Colonic mucosa (tissue), 4 donors: ENCODE measurements at regions not wholly inside any gene's neighbourhood (a gene's known extent, or its start where the extent isn't known, plus 50 kb on each side); places are given as distances from the start of the nearest gene placed in this dataset.

Source experiments
- DNase-seq: peaks from one replicate; pipeline ENCODE4 v3.0.0-alpha.2; 2020
- H3K27ac ChIP-seq: fragments of 200-600 bp; one replicate; pipeline ENCODE4 v1.8.0; 2021
- H3K27me3 ChIP-seq: fragments of 200-600 bp; one replicate; pipeline ENCODE4 v1.8.0; 2021
- H3K36me3 ChIP-seq: fragments of 200-600 bp; one replicate; pipeline ENCODE4 v1.8.0; 2021
- H3K4me1 ChIP-seq: fragments of 200-600 bp; one replicate; pipeline ENCODE4 v1.8.0; 2021; ENCODE audit warnings: mild to moderate bottlenecking
- H3K4me3 ChIP-seq: fragments of 200-600 bp; one replicate; pipeline ENCODE4 v1.8.0; 2021
- H3K9ac ChIP-seq, 2 donors: one replicate each; pipeline ENCODE4 v1.7.0; 2013; ENCODE audit warnings: control low read depth in 2 of 2, low read depth in 2 of 2, low read length in 2 of 2
- H3K9me3 ChIP-seq: fragments of 200-600 bp; one replicate; pipeline ENCODE4 v1.8.0; 2021
- CTCF ChIP-seq: fragments of 200-600 bp; IDR thresholded peaks from one replicate; pipeline ENCODE4 v1.8.0; 2022; ENCODE audit warnings: antibody characterized with exemption, mild to moderate bottlenecking
- intact Hi-C: fragments of 100-400 bp; cut with DNase I; formaldehyde crosslinking; loops from one replicate; pipeline ENCODE4 v1.14.1; 2022
- donor health status: healthy.
- donor health status: DM: no; HTN: no; CAD: no.
- donor health status: DM: no; HTN: no; CAD: no.

- H3K27ac ChIP-seq: no peak overlapping the region
- no peak overlapping the region for H3K9ac ChIP-seq
- H3K9me3 ChIP-seq: no peaks in the 10 kb centered on the region
- intact Hi-C loops: no loop called here
- DNase-seq: no peak
- H3K27me3 ChIP-seq: no peaks in the 10 kb centered on the region
- no peak for TF ChIP-seq CTCF
- H3K4me1 ChIP-seq: no peaks in the 10 kb centered on the region
- H3K4me3 ChIP-seq: no peak overlapping the region
- H3K36me3 ChIP-seq: no peaks in the 10 kb centered on the region
These were observed 771.1 kb upstream of the ZEB2 start for GRCh38 chr2:145290986-145291385.

GRCh38 chr2:145289946-145290345, 770.0 kb upstream of the ZEB2 start:
- H3K9ac ChIP-seq: no peak overlapping the region
- H3K4me3 ChIP-seq: no peak overlapping the region
- intact Hi-C loops: no loop called here
- no peaks in the 10 kb centered on the region for H3K9me3 ChIP-seq
- TF ChIP-seq CTCF: no peak
- H3K36me3 ChIP-seq: no peaks in the 10 kb centered on the region
- DNase-seq: no peak
- no peaks in the 10 kb centered on the region for H3K27me3 ChIP-seq
- H3K27ac ChIP-seq: no peak overlapping the region
- no peaks in the 10 kb centered on the region for H3K4me1 ChIP-seq

- DNase-seq: no peak
- H3K9ac ChIP-seq: no peak overlapping the region
- no peaks in the 10 kb centered on the region for H3K4me1 ChIP-seq
- H3K27ac ChIP-seq: no peak overlapping the region
- intact Hi-C loops: no loop called here
- no peaks in the 10 kb centered on the region for H3K36me3 ChIP-seq
- H3K4me3 ChIP-seq: no peak overlapping the region
- no peaks in the 10 kb centered on the region for H3K9me3 ChIP-seq
- no peaks in the 10 kb centered on the region for H3K27me3 ChIP-seq
- TF ChIP-seq CTCF: no peak
These were observed 769.0 kb upstream of the ZEB2 start for GRCh38 chr2:145288650-145289496.

DNA sequence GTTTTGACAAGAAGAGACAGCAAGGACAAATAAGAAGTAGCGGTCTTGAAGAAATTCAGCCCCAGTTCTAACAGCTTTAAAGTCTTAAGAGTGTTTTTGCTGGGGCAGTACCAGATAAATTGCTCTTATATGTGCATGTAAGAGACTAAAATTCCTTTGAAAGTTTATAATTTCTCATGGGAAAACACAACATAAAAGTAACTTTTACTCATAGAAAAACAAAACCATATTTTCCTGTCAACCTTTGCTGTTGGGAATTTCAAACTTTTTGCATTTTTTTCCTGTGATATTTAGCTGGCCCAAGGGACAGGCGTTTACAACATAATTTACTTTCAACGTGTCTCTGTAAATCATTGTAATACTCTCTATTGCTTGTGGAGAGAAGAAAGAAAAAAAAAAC, 767.8 kb upstream of the ZEB2 start:
- no peaks in the 10 kb centered on the region for H3K9me3 ChIP-seq
- intact Hi-C loops: no loop called here
- no peak overlapping the region for H3K27ac ChIP-seq
- no peak for TF ChIP-seq CTCF
- H3K27me3 ChIP-seq: no peaks in the 10 kb centered on the region
- H3K36me3 ChIP-seq: no peaks in the 10 kb centered on the region
- DNase-seq: no peak
- no peak overlapping the region for H3K9ac ChIP-seq
- H3K4me3 ChIP-seq: no peak overlapping the region
- no peaks in the 10 kb centered on the region for H3K4me1 ChIP-seq

DNA sequence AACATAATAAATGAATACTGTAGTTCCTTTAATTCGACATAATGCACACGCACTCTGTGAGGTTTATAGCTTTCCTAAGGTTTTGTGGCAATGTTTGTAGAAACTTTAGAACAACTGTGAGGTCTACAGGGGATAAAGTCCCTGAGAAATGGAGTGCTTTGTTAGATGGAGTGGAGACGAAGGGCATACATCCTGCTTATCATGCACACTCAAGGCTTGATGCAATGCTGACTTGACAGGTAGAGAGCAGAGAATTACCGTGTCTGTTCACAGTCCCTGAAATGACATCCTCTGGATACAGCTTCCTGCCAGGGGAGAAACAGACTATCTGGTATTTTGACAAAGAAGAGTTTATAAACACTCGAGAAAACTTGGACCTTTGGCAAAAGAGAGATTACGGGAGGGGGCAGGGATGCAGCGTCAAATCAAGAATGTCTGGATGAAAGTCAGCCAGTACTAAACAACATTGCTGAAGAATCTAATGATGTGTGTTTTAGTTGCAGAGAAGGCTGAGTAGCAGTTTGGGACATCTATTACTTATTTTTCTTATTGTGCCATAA, 766.9 kb upstream of the ZEB2 start:
- Histone ChIP-seq H3K9ac (no peak overlapping the region), H3K27ac (no peak overlapping the region), H3K27me3 (no peaks in the 10 kb centered on the region), H3K4me1 (no peaks in the 10 kb centered on the region), H3K9me3 (no peaks in the 10 kb centered on the region), H3K36me3 (no peaks in the 10 kb centered on the region), H3K4me3 (no peak overlapping the region)
- no peak for TF ChIP-seq CTCF
- peak; percentile 24 for DNase-seq
- intact Hi-C loops: no loop called here
